H9 (cell line): ENCODE measurements at regions not wholly inside any gene's neighbourhood (a gene's known extent, or its start where the extent isn't known, plus 50 kb on each side); places are given as distances from the start of the nearest gene placed in this dataset.

ENCODE experiments used
- DNase-seq: peaks from one replicate; pipeline ENCODE4 v3.0.0-alpha.2; 2017
- H2AFZ ChIP-seq: one replicate; pipeline ENCODE4 v1.6.1; 2013; ENCODE audit warnings: mild to moderate bottlenecking, low read length, control low read depth, moderate library complexity
- H2AK5ac ChIP-seq: 2 replicates; pipeline ENCODE4 v1.6.1; 2013; ENCODE audit warnings: low read length, control low read depth, mixed read lengths; ENCODE audit not compliant: insufficient read length
- H2BK120ac ChIP-seq: one replicate; pipeline ENCODE4 v1.6.1; 2013; ENCODE audit warnings: low read depth, mild to moderate bottlenecking, low read length, control low read depth, inconsistent platforms; ENCODE audit not compliant: poor library complexity, severe bottlenecking
- H2BK12ac ChIP-seq: 2 replicates; pipeline ENCODE4 v1.6.1; 2013; ENCODE audit warnings: low read length, control low read depth, mixed read lengths, low read depth; ENCODE audit not compliant: insufficient read length
- H2BK15ac ChIP-seq: 2 replicates; pipeline ENCODE4 v1.6.1; 2013; ENCODE audit warnings: low read depth, low read length, control low read depth
- H2BK20ac ChIP-seq: one replicate; pipeline ENCODE4 v1.6.1; 2013; ENCODE audit warnings: low read depth, mild to moderate bottlenecking, low read length, control low read depth, inconsistent platforms; ENCODE audit not compliant: poor library complexity, severe bottlenecking
- H2BK5ac ChIP-seq: 2 replicates; pipeline ENCODE4 v1.6.1; 2013; ENCODE audit warnings: low read length, control low read depth, mixed read lengths; ENCODE audit not compliant: insufficient read length
- H3K14ac ChIP-seq: 2 replicates; pipeline ENCODE4 v1.6.1; 2013; ENCODE audit warnings: low read length, control low read depth; ENCODE audit not compliant: insufficient read depth
- H3K18ac ChIP-seq: 2 replicates; pipeline ENCODE4 v1.6.1; 2013; ENCODE audit warnings: low read depth, mild to moderate bottlenecking, mixed read lengths, low read length, control low read depth; ENCODE audit not compliant: insufficient read length
- H3K23ac ChIP-seq: 2 replicates; pipeline ENCODE4 v1.6.1; 2013; ENCODE audit warnings: low read length, control low read depth, mixed read lengths, low read depth; ENCODE audit not compliant: insufficient read length
- H3K23me2 ChIP-seq: 2 replicates; pipeline ENCODE4 v1.6.1; 2013; ENCODE audit warnings: low read depth, mild to moderate bottlenecking, mixed read lengths, low read length, control low read depth; ENCODE audit not compliant: insufficient read length, poor library complexity, severe bottlenecking
- H3K27ac ChIP-seq: 2 replicates; pipeline ENCODE4 v1.5.1; 2013; ENCODE audit warnings: low read length, control low read depth, mixed read lengths, low read depth; ENCODE audit not compliant: insufficient read length
- H3K27me3 ChIP-seq: 2 replicates; pipeline ENCODE4 v1.6.1; 2013; ENCODE audit warnings: low read length, control low read depth, inconsistent platforms; ENCODE audit not compliant: insufficient read depth
- H3K4ac ChIP-seq: 2 replicates; pipeline ENCODE4 v1.6.1; 2013; ENCODE audit warnings: low read depth, mild to moderate bottlenecking, control low read depth, inconsistent platforms, low read length, moderate library complexity
- H3K4me1 ChIP-seq: 2 replicates; pipeline ENCODE4 v1.6.1; 2013; ENCODE audit warnings: low read length, control low read depth, inconsistent platforms; ENCODE audit not compliant: insufficient read depth
- H3K4me2 ChIP-seq: 2 replicates; pipeline ENCODE4 v1.6.1; 2013; ENCODE audit warnings: low read length, control low read depth, mixed read lengths; ENCODE audit not compliant: insufficient read length, insufficient read depth
- H3K56ac ChIP-seq: 2 replicates; pipeline ENCODE4 v1.6.1; 2013; ENCODE audit warnings: low read depth, mild to moderate bottlenecking, mixed read lengths, low read length, control low read depth; ENCODE audit not compliant: insufficient read length
- H3K79me1 ChIP-seq: 2 replicates; pipeline ENCODE4 v1.6.1; 2013; ENCODE audit warnings: low read depth, mild to moderate bottlenecking, moderate library complexity, low read length, control low read depth, inconsistent platforms; ENCODE audit not compliant: insufficient read depth, poor library complexity, severe bottlenecking
- H3K79me2 ChIP-seq: 2 replicates; pipeline ENCODE4 v1.6.1; 2013; ENCODE audit warnings: low read length, control low read depth, inconsistent platforms; ENCODE audit not compliant: insufficient read depth
- H3K9ac ChIP-seq: 2 replicates; pipeline ENCODE4 v1.6.1; 2013; ENCODE audit warnings: low read length, control low read depth, mixed read lengths; ENCODE audit not compliant: insufficient read length; ENCODE audit errors: extremely low read depth
- H3K9me3 ChIP-seq: one replicate; pipeline ENCODE4 v1.6.1; 2013; ENCODE audit warnings: low read depth, low read length, inconsistent platforms; ENCODE audit not compliant: control insufficient read depth
- H3T11ph ChIP-seq: one replicate; pipeline ENCODE4 v1.6.1; 2013; ENCODE audit warnings: mild to moderate bottlenecking, low read length, control low read depth, inconsistent platforms
- H4K20me1 ChIP-seq: one replicate; pipeline ENCODE4 v1.6.1; 2013; ENCODE audit not compliant: control insufficient read depth, insufficient read length, insufficient read depth
- H4K5ac ChIP-seq: 2 replicates; pipeline ENCODE4 v1.6.1; 2013; ENCODE audit warnings: low read depth, mild to moderate bottlenecking, mixed read lengths, low read length, control low read depth; ENCODE audit not compliant: insufficient read length
- H4K8ac ChIP-seq: replicated peaks from 2 replicates; pipeline ENCODE4 v1.6.1; 2013; ENCODE audit warnings: low read length, control low read depth, mixed read lengths, low read depth; ENCODE audit not compliant: insufficient read length
- H4K91ac ChIP-seq: 2 replicates; pipeline ENCODE4 v1.6.1; 2013; ENCODE audit warnings: low read depth, mild to moderate bottlenecking, moderate library complexity, mixed read lengths, low read length, control low read depth; ENCODE audit not compliant: insufficient read length
- H3K27ac Mint-ChIP-seq, 3 experiments: 2 replicates in 2 of 3; 3 replicates in 1 of 3; pipeline ENCODE4 v1.8.0; 2020 to 2021; ENCODE audit warnings: mixed read lengths in 3 of 3, mild to moderate bottlenecking in 1 of 3, moderate library complexity in 1 of 3
- H3K27me3 Mint-ChIP-seq: 2 replicates; pipeline ENCODE4 v1.8.0; 2021; ENCODE audit warnings: low read depth, mild to moderate bottlenecking, moderate library complexity, mixed read lengths
- H3K36me3 Mint-ChIP-seq, 3 experiments: 2 replicates in 2 of 3; 3 replicates in 1 of 3; pipeline ENCODE4 v1.8.0; 2020 to 2021; ENCODE audit warnings: low read depth in 3 of 3, mixed read lengths in 3 of 3; ENCODE audit not compliant: insufficient read depth in 1 of 3
- H3K4me1 Mint-ChIP-seq, 2 experiments: 2 replicates each; pipeline ENCODE4 v1.8.0; 2020; ENCODE audit warnings: mixed read lengths in 2 of 2
- H3K4me3 Mint-ChIP-seq, 2 experiments: 2 replicates in 1 of 2; 3 replicates in 1 of 2; pipeline ENCODE4 v1.8.0; 2020 to 2021; ENCODE audit warnings: mild to moderate bottlenecking in 2 of 2, mixed read lengths in 2 of 2, moderate library complexity in 1 of 2
- H3K9me3 Mint-ChIP-seq, 2 experiments: 2 replicates in 1 of 2; 3 replicates in 1 of 2; pipeline ENCODE4 v1.8.0; 2020; ENCODE audit warnings: mild to moderate bottlenecking in 2 of 2, mixed read lengths in 2 of 2, moderate library complexity in 1 of 2
- WGBS: extraction: QIAGEN DNeasy Blood & Tissue Kit; methylation state at CpG from one replicate; pipeline ENCODE4 v1.1.7; 2013; ENCODE audit warnings: missing lambda C conversion rate, low lambda C conversion rate, mixed read lengths; ENCODE audit not compliant: insufficient read length; ENCODE audit errors: extremely low coverage; 5-methylcytosine and 5-hydroxymethylcytosine counted together
- TF ChIP-seq, protein P1 (sequence below): fragments of 200-600 bp; sonication (generic); conservative IDR thresholded peaks from 3 replicates; pipeline ENCODE4 v1.8.0; 2021; ENCODE audit warnings: antibody characterized with exemption, mild to moderate bottlenecking

GRCh38 chr16:61030616-61031015 is 1005.6 kb downstream of the CDH8 start:
- Histone ChIP-seq H3K4me1 (no peaks in the 10 kb centered on the region), H3K4me2 (no peak overlapping the region), H2AK5ac (no peak overlapping the region), H3K27me3 (no peaks in the 10 kb centered on the region), H4K91ac (no peak overlapping the region), H3K79me2 (no peaks in the 10 kb centered on the region), H3K14ac (no peak overlapping the region), H3K9ac (no peak overlapping the region), H2BK120ac (no peak overlapping the region), H3T11ph (no peak overlapping the region), H4K5ac (no peak overlapping the region), H3K23me2 (no peaks in the 10 kb centered on the region), H3K79me1 (no peaks in the 10 kb centered on the region), H4K20me1 (no peaks in the 10 kb centered on the region), H3K23ac (no peak overlapping the region), H2BK5ac (no peak overlapping the region), H3K4ac (no peak overlapping the region), H2BK15ac (no peak overlapping the region), H2AFZ (no peak overlapping the region), H2BK12ac (no peak overlapping the region), H2BK20ac (no peak overlapping the region), H3K18ac (no peak overlapping the region), H3K27ac (no peak overlapping the region), H4K8ac (no peak overlapping the region), H3K9me3 (no peaks in the 10 kb centered on the region), H3K56ac (no peak overlapping the region)
- no CpG with 5 or more reads among the region's 8 CpGs for WGBS
- Mint-ChIP-seq H3K4me3 (no peak overlapping the region), H3K9me3 (peaks cover 0 to 6% of the 10 kb centered on the region in 2 experiments; a peak in 2 of 5 replicates), H3K27ac (no peak overlapping the region), H3K27me3 (no peaks in the 10 kb centered on the region), H3K36me3 (0 out of 7 replicates have a peak, but pooled peaks cover 0 to 6% (median 0%) of the 10 kb centered on the region in 3 experiments), H3K4me1 (no peaks in the 10 kb centered on the region)
- TF ChIP-seq, protein P1, sequence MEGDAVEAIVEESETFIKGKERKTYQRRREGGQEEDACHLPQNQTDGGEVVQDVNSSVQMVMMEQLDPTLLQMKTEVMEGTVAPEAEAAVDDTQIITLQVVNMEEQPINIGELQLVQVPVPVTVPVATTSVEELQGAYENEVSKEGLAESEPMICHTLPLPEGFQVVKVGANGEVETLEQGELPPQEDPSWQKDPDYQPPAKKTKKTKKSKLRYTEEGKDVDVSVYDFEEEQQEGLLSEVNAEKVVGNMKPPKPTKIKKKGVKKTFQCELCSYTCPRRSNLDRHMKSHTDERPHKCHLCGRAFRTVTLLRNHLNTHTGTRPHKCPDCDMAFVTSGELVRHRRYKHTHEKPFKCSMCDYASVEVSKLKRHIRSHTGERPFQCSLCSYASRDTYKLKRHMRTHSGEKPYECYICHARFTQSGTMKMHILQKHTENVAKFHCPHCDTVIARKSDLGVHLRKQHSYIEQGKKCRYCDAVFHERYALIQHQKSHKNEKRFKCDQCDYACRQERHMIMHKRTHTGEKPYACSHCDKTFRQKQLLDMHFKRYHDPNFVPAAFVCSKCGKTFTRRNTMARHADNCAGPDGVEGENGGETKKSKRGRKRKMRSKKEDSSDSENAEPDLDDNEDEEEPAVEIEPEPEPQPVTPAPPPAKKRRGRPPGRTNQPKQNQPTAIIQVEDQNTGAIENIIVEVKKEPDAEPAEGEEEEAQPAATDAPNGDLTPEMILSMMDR, result no peak
- DNase-seq, result no peak
